ENCODE measurements at regions not wholly inside any gene's neighbourhood (a gene's known extent, or its start where the extent isn't known, plus 50 kb on each side); places are given as distances from the start of the nearest gene placed in this dataset.

DNA sequence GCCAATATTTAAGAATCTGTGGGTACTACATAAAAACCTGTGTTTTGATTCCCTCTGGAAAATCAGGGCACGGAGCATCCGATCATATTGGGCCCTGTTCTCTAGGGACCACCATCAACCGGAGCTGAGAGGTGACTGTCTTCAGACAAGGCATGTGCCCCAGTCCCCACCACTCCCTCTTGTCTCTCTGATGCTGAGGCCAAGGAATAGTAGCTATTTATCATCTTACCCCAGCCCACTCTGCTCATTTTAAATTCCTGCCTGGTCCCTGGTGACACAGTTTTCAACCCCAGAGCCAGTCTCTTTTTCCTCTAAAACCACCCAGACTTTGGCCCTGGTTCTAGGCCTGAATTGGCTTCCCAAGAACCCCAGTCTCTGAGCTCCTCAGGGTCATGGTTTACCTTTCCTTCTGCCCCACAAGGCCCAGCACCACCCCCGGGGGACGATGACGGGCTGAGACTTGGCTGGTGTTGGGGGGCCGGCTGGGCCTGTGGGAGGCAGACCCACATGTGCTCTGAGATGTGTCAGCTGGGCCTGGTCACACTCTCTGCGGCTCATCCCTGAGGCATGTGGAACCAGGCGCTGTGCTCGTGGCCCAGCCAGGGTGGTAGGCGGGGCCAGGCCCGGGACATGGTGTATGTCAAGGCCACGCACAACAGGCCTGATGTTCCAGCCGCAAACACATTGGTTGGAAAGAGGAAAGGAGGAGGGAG, 114.4 kb downstream of the CEBPB start:
- no peak overlapping the region for H3K27ac ChIP-seq (replicated peaks; ENCODE audit: low read length)
- peak overlapping the region; percentile 55 for H3K18ac ChIP-seq (ENCODE audit: low read length)
- no peaks in the 10 kb centered on the region for H3K9me3 ChIP-seq (replicated peaks in 1 of 2; ENCODE audit: control insufficient read depth in 2 of 2, insufficient read depth in 1 of 2, low read depth in 1 of 2, low read length in 2 of 2)
- H3K4me3 ChIP-seq (ENCODE audit: low read length in 2 of 2): no peak overlapping the region
- H2AFZ ChIP-seq (ENCODE audit: low read length): no peak overlapping the region
- no peak overlapping the region for H3K4me2 ChIP-seq (ENCODE audit: insufficient read depth, low read length, poor library complexity, severe bottlenecking)
- H2BK12ac ChIP-seq (ENCODE audit: low read length): peak overlapping the region; percentile 80
- no peak for DNase-seq (ENCODE audit: low spot score)
- no peak overlapping the region for H4K91ac ChIP-seq (ENCODE audit: low read depth, low read length, poor library complexity)
- no peak overlapping the region for H4K8ac ChIP-seq (ENCODE audit: low read depth, low read length)
- H3K4ac ChIP-seq (ENCODE audit: low read length): no peak overlapping the region
- peak overlapping the region; percentile 83 for H3K14ac ChIP-seq (ENCODE audit: low read length)
- H3K27me3 ChIP-seq (ENCODE audit: control insufficient read depth in 3 of 3, insufficient read depth in 3 of 3, low read depth in 1 of 3, low read length in 3 of 3): peaks cover 0 to 11% (median 0%) of the 10 kb centered on the region in 3 experiments
- peak overlapping the region; percentile 26 for H3K23ac ChIP-seq (ENCODE audit: low read depth, low read length, poor library complexity)
- H2AK5ac ChIP-seq (ENCODE audit: low read depth, low read length): peak overlapping the region; percentile 64
- H3K9ac ChIP-seq (ENCODE audit: low read depth, low read length, poor library complexity): no peak overlapping the region
- H3K36me3 ChIP-seq (replicated peaks in 1 of 2; ENCODE audit: control insufficient read depth in 2 of 2, insufficient read depth in 2 of 2, low read length in 2 of 2): no peaks in the 10 kb centered on the region
- H2BK15ac ChIP-seq (ENCODE audit: low read length): peak overlapping the region; percentile 3
- no peak overlapping the region for H2BK5ac ChIP-seq (ENCODE audit: low read length)
- H3K79me1 ChIP-seq (ENCODE audit: low read depth, low read length): no peaks in the 10 kb centered on the region
- H3K4me1 ChIP-seq (ENCODE audit: control insufficient read depth in 2 of 2, insufficient read depth in 1 of 2, low read depth in 1 of 2, low read length in 2 of 2): peaks cover 7 to 11% of the 10 kb centered on the region in 2 donors
- WGBS, 2 donors (ENCODE audit: extremely low coverage in 2 of 2, insufficient read length in 2 of 2, insufficient replicate concordance in 1 of 2): no CpG with 5 or more reads among the region's 14 CpGs
- H2BK120ac ChIP-seq (ENCODE audit: low read depth, low read length): no peak overlapping the region

DNA sequence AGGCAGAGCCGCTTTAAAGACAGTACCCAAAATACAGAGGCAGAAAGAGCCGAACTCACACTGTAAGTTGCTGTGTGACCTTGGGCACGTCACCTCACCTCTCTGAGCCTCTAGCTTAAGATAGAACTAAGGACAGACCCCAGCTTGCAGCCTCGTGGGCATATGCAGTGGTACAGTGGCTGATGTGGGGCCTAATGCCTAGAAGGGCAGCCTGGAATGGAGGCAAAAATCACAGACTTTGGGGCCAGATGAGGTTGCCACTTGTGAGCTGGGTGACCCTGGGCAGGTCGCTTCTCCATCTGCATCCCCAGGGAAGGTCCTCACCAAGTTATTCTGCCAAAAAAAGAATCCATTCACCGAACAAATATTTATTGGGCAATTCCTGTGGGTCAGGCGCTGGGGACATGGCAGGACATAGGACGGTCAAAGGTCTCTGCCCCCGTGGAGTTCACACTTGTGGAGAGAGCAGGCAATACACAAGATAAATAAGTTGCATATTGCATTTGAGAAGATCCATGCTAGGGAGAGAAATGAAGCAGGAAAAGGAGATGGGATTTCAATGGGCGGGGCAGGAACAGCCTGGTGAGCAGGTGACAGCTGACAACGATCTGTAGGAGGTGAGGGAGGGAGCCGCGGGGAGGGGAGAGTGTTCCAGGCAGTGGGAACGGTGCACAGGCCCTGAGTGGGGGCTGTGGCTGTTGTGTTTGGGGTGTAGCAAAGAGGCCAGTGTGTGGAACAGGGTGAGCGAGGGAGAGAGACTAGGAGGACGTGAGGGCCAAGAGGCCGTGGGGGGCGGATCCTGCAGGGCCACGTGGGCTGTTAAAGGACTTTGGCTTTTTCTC, 115.2 kb downstream of the CEBPB start:
- peak overlapping the region; percentile 62 for H2BK15ac ChIP-seq (ENCODE audit: low read length)
- no peak overlapping the region for H3K4me2 ChIP-seq (ENCODE audit: insufficient read depth, low read length, poor library complexity, severe bottlenecking)
- no peak overlapping the region for H3K27ac ChIP-seq (replicated peaks; ENCODE audit: low read length)
- no peak for DNase-seq (ENCODE audit: low spot score)
- no CpG with 5 or more reads among the region's 19 CpGs for WGBS, 2 donors (ENCODE audit: extremely low coverage in 2 of 2, insufficient read length in 2 of 2, insufficient replicate concordance in 1 of 2)
- H3K79me1 ChIP-seq (ENCODE audit: low read depth, low read length): no peaks in the 10 kb centered on the region
- peak overlapping the region; percentile 80 for H2BK12ac ChIP-seq (ENCODE audit: low read length)
- H3K18ac ChIP-seq (ENCODE audit: low read length): peak overlapping the region; percentile 86
- H3K27me3 ChIP-seq (ENCODE audit: control insufficient read depth in 3 of 3, insufficient read depth in 3 of 3, low read depth in 1 of 3, low read length in 3 of 3): peaks cover 0 to 11% (median 0%) of the 10 kb centered on the region in 3 experiments
- peak overlapping the region; percentile 70 for H2BK5ac ChIP-seq (ENCODE audit: low read length)
- peak overlapping the region; percentile 49 for H2BK120ac ChIP-seq (ENCODE audit: low read depth, low read length)
- H4K8ac ChIP-seq (ENCODE audit: low read depth, low read length): peak overlapping the region; percentile 88
- H3K4me1 ChIP-seq (ENCODE audit: control insufficient read depth in 2 of 2, insufficient read depth in 1 of 2, low read depth in 1 of 2, low read length in 2 of 2): peaks cover 7 to 11% of the 10 kb centered on the region in 2 donors
- no peak overlapping the region for H3K14ac ChIP-seq (ENCODE audit: low read length)
- H3K4ac ChIP-seq (ENCODE audit: low read length): no peak overlapping the region
- no peak overlapping the region for H3K4me3 ChIP-seq (ENCODE audit: low read length in 2 of 2)
- peak overlapping the region; percentile 38 for H2AFZ ChIP-seq (ENCODE audit: low read length)
- H3K9me3 ChIP-seq (replicated peaks in 1 of 2; ENCODE audit: control insufficient read depth in 2 of 2, insufficient read depth in 1 of 2, low read depth in 1 of 2, low read length in 2 of 2): no peaks in the 10 kb centered on the region
- no peak overlapping the region for H4K91ac ChIP-seq (ENCODE audit: low read depth, low read length, poor library complexity)
- H3K23ac ChIP-seq (ENCODE audit: low read depth, low read length, poor library complexity): no peak overlapping the region
- peak overlapping the region; percentile 9 for H3K9ac ChIP-seq (ENCODE audit: low read depth, low read length, poor library complexity)
- no peaks in the 10 kb centered on the region for H3K36me3 ChIP-seq (replicated peaks in 1 of 2; ENCODE audit: control insufficient read depth in 2 of 2, insufficient read depth in 2 of 2, low read length in 2 of 2)
- H2AK5ac ChIP-seq (ENCODE audit: low read depth, low read length): peak overlapping the region; percentile 74

DNA sequence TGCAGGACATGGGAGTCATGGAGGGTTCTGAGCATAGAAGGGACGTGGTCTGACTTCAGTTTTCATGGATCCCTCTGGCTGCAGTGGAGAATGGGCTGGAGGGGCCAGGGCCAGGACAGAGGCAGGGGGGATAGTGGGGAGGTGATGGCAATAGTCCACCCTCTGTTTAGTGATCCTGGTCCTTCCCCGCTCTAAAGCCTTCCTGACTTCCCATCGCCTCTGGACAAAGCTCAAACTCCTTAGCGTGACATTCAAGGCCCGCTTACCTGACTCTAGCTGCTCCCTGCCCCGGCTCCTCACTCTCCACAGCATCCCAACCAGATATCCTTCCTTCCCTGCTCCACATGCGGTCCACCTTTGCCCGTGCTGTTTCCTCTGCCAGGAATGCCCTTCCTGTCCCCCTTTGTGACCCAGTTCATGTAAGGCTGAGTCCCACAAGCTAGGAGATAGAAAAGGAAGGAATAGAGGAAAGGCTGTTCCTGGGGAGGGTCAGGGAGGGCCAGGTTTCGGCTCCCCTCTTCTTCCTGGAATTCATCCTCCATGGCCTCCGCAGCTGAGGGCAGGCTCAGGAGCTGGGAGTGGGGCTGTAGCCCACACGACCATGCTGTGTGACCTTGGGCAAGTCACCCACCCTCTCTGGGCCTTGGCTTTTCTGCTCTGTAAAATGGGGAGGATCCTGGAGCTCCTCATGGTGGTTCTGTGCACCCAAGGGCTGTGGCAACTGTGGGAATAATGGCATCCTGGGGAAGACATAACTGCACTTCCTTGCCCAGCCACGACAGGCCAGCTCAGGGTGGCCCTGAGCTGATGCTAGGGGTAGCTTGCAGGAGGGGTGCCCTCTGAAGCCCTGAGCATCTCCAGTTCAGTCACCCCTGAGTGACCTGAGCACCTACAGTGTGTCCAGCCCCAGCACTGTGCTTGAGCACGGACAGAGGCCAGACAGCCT, 116.1 kb downstream of the CEBPB start:
- H3K23ac ChIP-seq (ENCODE audit: low read depth, low read length, poor library complexity): peak overlapping the region; percentile 6
- no peak for DNase-seq (ENCODE audit: low spot score)
- WGBS, 2 donors (ENCODE audit: extremely low coverage in 2 of 2, insufficient read length in 2 of 2, insufficient replicate concordance in 1 of 2): no CpG with 5 or more reads among the region's 13 CpGs

More for the DNA sequence above, 116.1 kb downstream of the CEBPB start:
- peaks cover 7 to 11% of the 10 kb centered on the region in 2 donors for H3K4me1 ChIP-seq (ENCODE audit: control insufficient read depth in 2 of 2, insufficient read depth in 1 of 2, low read depth in 1 of 2, low read length in 2 of 2)
- H3K4me3 ChIP-seq (ENCODE audit: low read length in 2 of 2): no peak overlapping the region
- peak overlapping the region; percentile 70 for H2BK5ac ChIP-seq (ENCODE audit: low read length)
- H3K79me1 ChIP-seq (ENCODE audit: low read depth, low read length): no peaks in the 10 kb centered on the region
- peak overlapping the region; percentile 40 for H4K91ac ChIP-seq (ENCODE audit: low read depth, low read length, poor library complexity)
- no peak overlapping the region for H3K14ac ChIP-seq (ENCODE audit: low read length)
- H3K36me3 ChIP-seq (replicated peaks in 1 of 2; ENCODE audit: control insufficient read depth in 2 of 2, insufficient read depth in 2 of 2, low read length in 2 of 2): no peaks in the 10 kb centered on the region
- peak overlapping the region; percentile 88 for H4K8ac ChIP-seq (ENCODE audit: low read depth, low read length)
- H2BK120ac ChIP-seq (ENCODE audit: low read depth, low read length): peak overlapping the region; percentile 49
- H2AFZ ChIP-seq (ENCODE audit: low read length): peak overlapping the region; percentile 38
- peak overlapping the region; percentile 74 for H2AK5ac ChIP-seq (ENCODE audit: low read depth, low read length)
- H3K9me3 ChIP-seq (replicated peaks in 1 of 2; ENCODE audit: control insufficient read depth in 2 of 2, insufficient read depth in 1 of 2, low read depth in 1 of 2, low read length in 2 of 2): no peaks in the 10 kb centered on the region
- no peak overlapping the region for H3K27ac ChIP-seq (replicated peaks; ENCODE audit: low read length)
- H2BK12ac ChIP-seq (ENCODE audit: low read length): no peak overlapping the region
- no peak overlapping the region for H3K4me2 ChIP-seq (ENCODE audit: insufficient read depth, low read length, poor library complexity, severe bottlenecking)
- H3K9ac ChIP-seq (ENCODE audit: low read depth, low read length, poor library complexity): peak overlapping the region; percentile 9
- H2BK15ac ChIP-seq (ENCODE audit: low read length): peak overlapping the region; percentile 62
- H3K18ac ChIP-seq (ENCODE audit: low read length): peak overlapping the region; percentile 86
- peaks cover 0 to 11% (median 0%) of the 10 kb centered on the region in 3 experiments for H3K27me3 ChIP-seq (ENCODE audit: control insufficient read depth in 3 of 3, insufficient read depth in 3 of 3, low read depth in 1 of 3, low read length in 3 of 3)
- H3K4ac ChIP-seq (ENCODE audit: low read length): no peak overlapping the region

Data from neuronal stem cell (in vitro differentiated cells).